ENCODE measurements at regions not wholly inside any gene's neighbourhood (a gene's known extent, or its start where the extent isn't known, plus 50 kb on each side); places are given as distances from the start of the nearest gene placed in this dataset.

GRCh38 chr3:72111265-72112205, 326.6 kb upstream of the PROK2 start:
- DNase-seq (ENCODE audit: low read depth), result no peak

GRCh38 chr3:72109327-72110259, 324.6 kb upstream of the PROK2 start:
- no peak for DNase-seq (ENCODE audit: low read depth)

- DNase-seq (ENCODE audit: low read depth), result no peak
Observed at GRCh38 chr3:72105306-72105705, 320.4 kb upstream of the PROK2 start.

- no peak for DNase-seq (ENCODE audit: low read depth)
Observed at GRCh38 chr3:72102112-72102616, 317.2 kb upstream of the PROK2 start.

- no peak for DNase-seq (ENCODE audit: low read depth)
Observed at GRCh38 chr3:72101494-72101893, 316.5 kb upstream of the PROK2 start.

- DNase-seq (ENCODE audit: low read depth), result peak; percentile 38
Observed at GRCh38 chr3:72100601-72101187, 315.7 kb upstream of the PROK2 start.

- no peak for DNase-seq (ENCODE audit: low read depth)
Observed at GRCh38 chr3:72100080-72100511, 315.1 kb upstream of the PROK2 start.

- no peak for DNase-seq (ENCODE audit: low read depth)
Observed at GRCh38 chr3:72099326-72100079, 314.6 kb upstream of the PROK2 start.

GRCh38 chr3:72097053-72097452, 312.1 kb upstream of the PROK2 start:
- no peak for DNase-seq (ENCODE audit: low read depth)

- no peak for DNase-seq (ENCODE audit: low read depth)
Observed at GRCh38 chr3:72095521-72095920, 310.6 kb upstream of the PROK2 start.

- no peak for DNase-seq (ENCODE audit: low read depth)
Observed at GRCh38 chr3:72093992-72094334, 309.0 kb upstream of the PROK2 start.

- DNase-seq (ENCODE audit: low read depth), result no peak
Observed at GRCh38 chr3:72093270-72093991, 308.5 kb upstream of the PROK2 start.

GRCh38 chr3:72092778-72093177, 307.8 kb upstream of the PROK2 start:
- no peak for DNase-seq (ENCODE audit: low read depth)

GRCh38 chr3:72088486-72089025, 303.6 kb upstream of the PROK2 start:
- no peak for DNase-seq (ENCODE audit: low read depth)

GRCh38 chr3:72087420-72087819, 302.5 kb upstream of the PROK2 start:
- DNase-seq (ENCODE audit: low read depth), result no peak

- no peak for DNase-seq (ENCODE audit: low read depth)
Observed at GRCh38 chr3:72086743-72087087, 301.8 kb upstream of the PROK2 start.

GRCh38 chr3:72086042-72086742, 301.2 kb upstream of the PROK2 start:
- no peak for DNase-seq (ENCODE audit: low read depth)

GRCh38 chr3:72085036-72085435, 300.1 kb upstream of the PROK2 start:
- DNase-seq (ENCODE audit: low read depth), result no peak

- DNase-seq (ENCODE audit: low read depth), result no peak
Observed at GRCh38 chr3:72082776-72083462, 298.0 kb upstream of the PROK2 start.

Measured in GM04504 (cell line).